NCI-H2227 treated with DMSO at 0.1 percent for 48 hours (cell line): ENCODE measurements at regions not wholly inside any gene's neighbourhood (a gene's known extent, or its start where the extent isn't known, plus 50 kb on each side); places are given as distances from the start of the nearest gene placed in this dataset.

Experiments
- DNase-seq: peaks from one replicate; lab custom pipeline; 2025; lab: John Stamatoyannopoulos, UW

- DNase-seq, result no peak
Observed at GRCh38 chr22:27475548-27475897, 326.0 kb downstream of the MN1 start.

GRCh38 chr22:27476318-27476717 is 325.2 kb downstream of the MN1 start:
- DNase-seq, result no peak

- no peak for DNase-seq
Observed at GRCh38 chr22:27476729-27477128, 324.8 kb downstream of the MN1 start.

GRCh38 chr22:27477171-27477570 is 324.4 kb downstream of the MN1 start:
- DNase-seq, result no peak

- no peak for DNase-seq
Observed at GRCh38 chr22:27480487-27480886, 321.1 kb downstream of the MN1 start.

GRCh38 chr22:27482402-27482801 is 319.2 kb downstream of the MN1 start:
- DNase-seq, result no peak

- no peak for DNase-seq
Observed at GRCh38 chr22:27483095-27483785, 318.3 kb downstream of the MN1 start.

- no peak for DNase-seq
Observed at GRCh38 chr22:27485842-27486241, 315.7 kb downstream of the MN1 start.

GRCh38 chr22:27487600-27488452 is 313.7 kb downstream of the MN1 start:
- DNase-seq, result no peak

GRCh38 chr22:27488456-27489177 is 312.9 kb downstream of the MN1 start:
- DNase-seq, result no peak

GRCh38 chr22:27489178-27489675 is 312.3 kb downstream of the MN1 start:
- no peak for DNase-seq

- no peak for DNase-seq
Observed at GRCh38 chr22:27490080-27490479, 311.5 kb downstream of the MN1 start.

GRCh38 chr22:27491888-27492287 is 309.7 kb downstream of the MN1 start:
- DNase-seq, result no peak

- no peak for DNase-seq
Observed at GRCh38 chr22:27492566-27493201, 308.9 kb downstream of the MN1 start.

- no peak for DNase-seq
Observed at GRCh38 chr22:27493796-27494195, 307.8 kb downstream of the MN1 start.

GRCh38 chr22:27494785-27495184 is 306.8 kb downstream of the MN1 start:
- DNase-seq, result no peak

- DNase-seq, result no peak
Observed at GRCh38 chr22:27495325-27495724, 306.2 kb downstream of the MN1 start.

GRCh38 chr22:27499121-27499520 is 302.4 kb downstream of the MN1 start:
- no peak for DNase-seq

- no peak for DNase-seq
Observed at GRCh38 chr22:27501191-27501936, 300.2 kb downstream of the MN1 start.

GRCh38 chr22:27502327-27502726 is 299.2 kb downstream of the MN1 start:
- no peak for DNase-seq
